ENCODE measurements at regions not wholly inside any gene's neighbourhood (a gene's known extent, or its start where the extent isn't known, plus 50 kb on each side); places are given as distances from the start of the nearest gene placed in this dataset.
"Not testable (repeated sequence)": the region's sequence is repeated elsewhere in the genome, so short reads cannot be mapped to it uniquely, and the experiment has no call there.

DNA sequence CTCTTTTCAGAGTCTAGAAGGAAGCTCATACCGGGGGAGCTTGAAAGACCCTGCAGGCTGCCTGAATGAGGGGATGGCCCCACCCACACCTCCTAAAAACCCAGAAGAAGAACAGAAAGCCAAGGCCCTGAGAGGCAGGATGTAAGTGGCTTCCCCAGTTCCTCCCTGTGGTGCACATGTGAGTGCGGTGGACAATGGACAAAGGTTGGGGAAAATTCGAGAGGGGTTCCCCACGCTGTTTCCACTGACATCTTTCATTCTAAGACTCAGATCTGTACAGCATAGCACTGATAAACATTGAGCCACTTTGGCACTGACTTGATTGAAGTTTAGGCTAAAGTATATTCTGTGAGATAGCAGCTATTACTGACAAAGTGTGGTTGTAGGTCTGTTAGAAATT, 79.5 kb upstream of the UMPS start:
- no peaks in the 10 kb centered on the region for H3F3A ChIP-seq (ENCODE audit: insufficient read depth, low read depth)
- H3K36me3 ChIP-seq (ENCODE audit: low read depth): no peaks in the 10 kb centered on the region

DNA sequence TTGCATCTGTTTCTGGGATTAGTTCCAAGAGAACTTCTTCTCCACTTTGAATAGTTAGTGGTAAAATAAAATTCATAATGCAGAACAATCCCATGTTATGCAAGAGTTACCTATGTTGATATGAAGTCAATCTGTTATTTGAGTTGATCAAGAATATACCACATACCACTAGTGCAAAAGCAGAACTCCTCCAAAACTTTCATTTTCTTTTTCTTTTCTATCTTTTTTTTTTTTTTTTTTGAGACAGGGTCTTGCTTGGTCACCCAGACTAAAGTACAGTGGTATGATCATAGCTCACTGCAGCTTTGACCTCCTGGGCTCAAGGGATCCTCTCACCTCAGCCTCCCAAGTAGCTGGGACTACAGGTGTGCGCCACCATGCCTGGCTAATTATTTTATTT, 78.8 kb upstream of the UMPS start:
- H3K27me3 ChIP-seq (ENCODE audit: insufficient read depth, low read depth); H3K9me3 ChIP-seq (ENCODE audit: insufficient read depth, low read depth); POLR2A ChIA-PET (ENCODE audit: unreplicated experiment); H3K79me2 ChIP-seq (ENCODE audit: low read depth); H3K4me2 ChIP-seq; H3K27ac ChIP-seq; DNase-seq; H3F3A ChIP-seq (ENCODE audit: insufficient read depth, low read depth); H3K9me2 ChIP-seq (ENCODE audit: insufficient read depth); H4K20me1 ChIP-seq (ENCODE audit: insufficient read depth); intact Hi-C loops (cut with micrococcal nuclease; ENCODE audit: unreplicated experiment); BruUV-seq (replicated peaks); H3K4me1 ChIP-seq (replicated peaks; ENCODE audit: insufficient read depth); CTCF ChIA-PET; H2AFZ ChIP-seq; H3K4me3 ChIP-seq; H3K36me3 ChIP-seq (ENCODE audit: low read depth): not testable (repeated sequence)

More for the DNA sequence above, 79.5 kb upstream of the UMPS start:
- no TSS peak for BruUV-seq (replicated peaks)
- Histone ChIP-seq H3K4me2 (no peak overlapping the region), H3K9me3 (ENCODE audit: insufficient read depth, low read depth) (no peaks in the 10 kb centered on the region), H3K27me3 (ENCODE audit: insufficient read depth, low read depth) (no peaks in the 10 kb centered on the region), H3K4me3 (no peak overlapping the region), H3K27ac (no peak overlapping the region), H2AFZ (no peak overlapping the region), H3K4me1 (replicated peaks; ENCODE audit: insufficient read depth) (no peaks in the 10 kb centered on the region), H4K20me1 (ENCODE audit: insufficient read depth) (no peaks in the 10 kb centered on the region), H3K9me2 (ENCODE audit: insufficient read depth) (no peaks in the 10 kb centered on the region), H3K79me2 (ENCODE audit: low read depth) (no peaks in the 10 kb centered on the region)
- no peak for DNase-seq
- POLR2A ChIA-PET (ENCODE audit: unreplicated experiment): no interaction called here
- intact Hi-C loops (cut with micrococcal nuclease; ENCODE audit: unreplicated experiment): no loop called here
- CTCF ChIA-PET: no interaction called here
- TF ChIP-seq EZH2 (IDR thresholded peaks at IDR 0.05; ENCODE audit: low read depth): no peak
- TF ChIP-seq, protein P1, sequence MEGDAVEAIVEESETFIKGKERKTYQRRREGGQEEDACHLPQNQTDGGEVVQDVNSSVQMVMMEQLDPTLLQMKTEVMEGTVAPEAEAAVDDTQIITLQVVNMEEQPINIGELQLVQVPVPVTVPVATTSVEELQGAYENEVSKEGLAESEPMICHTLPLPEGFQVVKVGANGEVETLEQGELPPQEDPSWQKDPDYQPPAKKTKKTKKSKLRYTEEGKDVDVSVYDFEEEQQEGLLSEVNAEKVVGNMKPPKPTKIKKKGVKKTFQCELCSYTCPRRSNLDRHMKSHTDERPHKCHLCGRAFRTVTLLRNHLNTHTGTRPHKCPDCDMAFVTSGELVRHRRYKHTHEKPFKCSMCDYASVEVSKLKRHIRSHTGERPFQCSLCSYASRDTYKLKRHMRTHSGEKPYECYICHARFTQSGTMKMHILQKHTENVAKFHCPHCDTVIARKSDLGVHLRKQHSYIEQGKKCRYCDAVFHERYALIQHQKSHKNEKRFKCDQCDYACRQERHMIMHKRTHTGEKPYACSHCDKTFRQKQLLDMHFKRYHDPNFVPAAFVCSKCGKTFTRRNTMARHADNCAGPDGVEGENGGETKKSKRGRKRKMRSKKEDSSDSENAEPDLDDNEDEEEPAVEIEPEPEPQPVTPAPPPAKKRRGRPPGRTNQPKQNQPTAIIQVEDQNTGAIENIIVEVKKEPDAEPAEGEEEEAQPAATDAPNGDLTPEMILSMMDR (conservative IDR thresholded peaks at IDR 0.05): no peak

DNA sequence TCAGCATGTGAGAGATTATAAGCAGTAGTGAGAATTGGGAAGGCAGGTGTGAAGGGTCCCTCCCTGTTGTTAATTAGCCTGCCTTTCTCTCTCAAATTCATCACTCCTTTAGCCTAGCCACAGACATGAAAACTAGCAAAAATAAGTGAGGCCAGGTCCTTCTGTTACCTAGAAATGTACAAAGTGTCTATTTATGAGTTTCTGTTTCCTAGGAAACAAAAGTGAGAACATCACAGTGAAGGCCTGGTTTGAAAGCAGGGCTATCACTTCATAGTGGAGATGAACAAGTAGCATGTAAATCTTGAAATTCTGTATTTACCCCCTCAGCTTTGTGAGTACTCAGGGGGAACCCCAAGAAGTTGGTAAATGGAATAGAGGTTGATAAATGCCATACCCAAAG, 78.2 kb upstream of the UMPS start:
- Histone ChIP-seq H3K9me2 (ENCODE audit: insufficient read depth) (no peaks in the 10 kb centered on the region), H3K36me3 (ENCODE audit: low read depth) (no peaks in the 10 kb centered on the region), H3K79me2 (ENCODE audit: low read depth) (no peaks in the 10 kb centered on the region), H3K4me3 (no peak overlapping the region), H4K20me1 (ENCODE audit: insufficient read depth) (no peaks in the 10 kb centered on the region), H3F3A (ENCODE audit: insufficient read depth, low read depth) (no peaks in the 10 kb centered on the region), H3K4me2 (no peak overlapping the region), H3K27ac (no peak overlapping the region), H2AFZ (no peak overlapping the region), H3K4me1 (replicated peaks; ENCODE audit: insufficient read depth) (no peaks in the 10 kb centered on the region), H3K27me3 (ENCODE audit: insufficient read depth, low read depth) (no peaks in the 10 kb centered on the region), H3K9me3 (ENCODE audit: insufficient read depth, low read depth) (no peaks in the 10 kb centered on the region)
- CTCF ChIA-PET: no interaction called here
- POLR2A ChIA-PET (ENCODE audit: unreplicated experiment): no interaction called here
- TF ChIP-seq, protein P1 (conservative IDR thresholded peaks at IDR 0.05): no peak
- no peak for TF ChIP-seq EZH2 (IDR thresholded peaks at IDR 0.05; ENCODE audit: low read depth)
- no peak for DNase-seq
- intact Hi-C loops (cut with micrococcal nuclease; ENCODE audit: unreplicated experiment): no loop called here
- BruUV-seq (replicated peaks): no TSS peak

DNA sequence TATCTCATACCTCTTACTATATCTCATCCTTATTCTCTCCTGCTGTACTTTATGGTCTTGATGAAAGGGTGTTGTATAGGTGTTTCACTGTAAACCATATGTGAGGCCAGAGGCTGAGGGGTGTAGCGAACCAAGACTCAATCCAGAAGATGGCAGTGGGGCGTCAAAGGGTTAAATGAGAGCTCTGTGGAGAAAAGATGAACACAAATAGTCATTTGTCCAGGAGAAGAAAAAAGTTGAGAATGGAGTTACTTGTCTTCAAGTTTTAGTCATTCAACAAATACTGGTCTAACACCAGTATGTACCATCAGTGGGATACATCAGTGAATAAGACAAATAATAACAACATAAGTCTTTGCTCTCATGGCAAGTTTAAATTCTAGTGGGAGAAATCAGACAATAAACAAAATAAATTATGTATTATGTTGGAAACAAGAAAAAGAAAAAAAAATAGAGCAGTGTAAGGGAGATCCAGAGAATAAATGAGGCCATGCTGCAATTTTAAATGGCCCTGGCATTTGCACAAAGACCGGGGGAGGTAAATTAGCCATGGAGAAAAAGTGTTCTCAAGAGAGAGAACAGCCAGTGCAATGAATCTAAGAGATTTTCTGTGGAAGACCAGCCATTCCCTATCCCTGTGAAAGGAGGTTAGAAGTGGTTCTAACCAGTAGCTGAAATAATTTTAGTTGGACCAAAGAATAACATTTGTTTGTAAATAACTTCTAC, 77.0 kb upstream of the UMPS start:
- Histone ChIP-seq H3K4me2 (no peak overlapping the region), H3K9me2 (ENCODE audit: insufficient read depth) (no peaks in the 10 kb centered on the region), H3K79me2 (ENCODE audit: low read depth) (no peaks in the 10 kb centered on the region), H3K4me1 (replicated peaks; ENCODE audit: insufficient read depth) (no peaks in the 10 kb centered on the region), H3K27ac (no peak overlapping the region), H3K9me3 (ENCODE audit: insufficient read depth, low read depth) (no peaks in the 10 kb centered on the region), H3K27me3 (ENCODE audit: insufficient read depth, low read depth) (no peaks in the 10 kb centered on the region), H2AFZ (no peak overlapping the region), H3F3A (ENCODE audit: insufficient read depth, low read depth) (no peaks in the 10 kb centered on the region), H4K20me1 (ENCODE audit: insufficient read depth) (no peaks in the 10 kb centered on the region), H3K4me3 (no peak overlapping the region), H3K36me3 (ENCODE audit: low read depth) (no peaks in the 10 kb centered on the region)
- ChIA-PET POLR2A (ENCODE audit: unreplicated experiment) (interaction anchor here (0.6 kb wide), 1 partner anchor 49 kb away, joined by 3 read pairs; no protein-coding TSS in a partner anchor), CTCF (no interaction called here)
- no TSS peak for BruUV-seq (replicated peaks)
- no peak for DNase-seq
- intact Hi-C loops (cut with micrococcal nuclease; ENCODE audit: unreplicated experiment): no loop called here
- no peak for TF ChIP-seq EZH2 (IDR thresholded peaks at IDR 0.05; ENCODE audit: low read depth)
- TF ChIP-seq, protein P1 (conservative IDR thresholded peaks at IDR 0.05): no peak
